ENCODE measurements at regions not wholly inside any gene's neighbourhood (a gene's known extent, or its start where the extent isn't known, plus 50 kb on each side); places are given as distances from the start of the nearest gene placed in this dataset.

- DNase-seq (ENCODE audit: low read depth), result no peak
- no peak for TF ChIP-seq CTCF (IDR thresholded peaks at IDR 0.05; ENCODE audit: insufficient read depth, low read depth, low read length, missing control alignments)
- H3K4me3 ChIP-seq (ENCODE audit: low read length), result no peak overlapping the region
These were observed 1276.1 kb downstream of the FSTL5 start for GRCh38 chr4:160887668-160888067.

GRCh38 chr4:160894128-160894527, 1269.7 kb downstream of the FSTL5 start:
- TF ChIP-seq CTCF (IDR thresholded peaks at IDR 0.05; ENCODE audit: insufficient read depth, low read depth, low read length, missing control alignments), result no peak
- H3K4me3 ChIP-seq (ENCODE audit: low read length), result no peak overlapping the region
- DNase-seq (ENCODE audit: low read depth), result no peak

GRCh38 chr4:160894809-160895208, 1269.0 kb downstream of the FSTL5 start:
- TF ChIP-seq CTCF (IDR thresholded peaks at IDR 0.05; ENCODE audit: insufficient read depth, low read depth, low read length, missing control alignments), result no peak
- H3K4me3 ChIP-seq (ENCODE audit: low read length), result no peak overlapping the region
- DNase-seq (ENCODE audit: low read depth), result no peak

- no peak for TF ChIP-seq CTCF (IDR thresholded peaks at IDR 0.05; ENCODE audit: insufficient read depth, low read depth, low read length, missing control alignments)
- no peak for DNase-seq (ENCODE audit: low read depth)
- H3K4me3 ChIP-seq (ENCODE audit: low read length), result no peak overlapping the region
These were observed 1236.5 kb downstream of the FSTL5 start for GRCh38 chr4:160927311-160927710.

- peak; percentile 0 for DNase-seq (ENCODE audit: low read depth)
- H3K4me3 ChIP-seq (ENCODE audit: low read length), result no peak overlapping the region
- no peak for TF ChIP-seq CTCF (IDR thresholded peaks at IDR 0.05; ENCODE audit: insufficient read depth, low read depth, low read length, missing control alignments)
These were observed 1235.3 kb downstream of the FSTL5 start for GRCh38 chr4:160928482-160928881.

GRCh38 chr4:160947653-160948052, 1216.1 kb downstream of the FSTL5 start:
- H3K4me3 ChIP-seq (ENCODE audit: low read length), result no peak overlapping the region
- DNase-seq (ENCODE audit: low read depth), result no peak
- TF ChIP-seq CTCF (IDR thresholded peaks at IDR 0.05; ENCODE audit: insufficient read depth, low read depth, low read length, missing control alignments), result no peak

GRCh38 chr4:160956875-160957274, 1206.9 kb downstream of the FSTL5 start:
- TF ChIP-seq CTCF (IDR thresholded peaks at IDR 0.05; ENCODE audit: insufficient read depth, low read depth, low read length, missing control alignments), result no peak
- no peak for DNase-seq (ENCODE audit: low read depth)
- H3K4me3 ChIP-seq (ENCODE audit: low read length), result no peak overlapping the region
